C4-2B (cell line): ENCODE measurements at regions not wholly inside any gene's neighbourhood (a gene's known extent, or its start where the extent isn't known, plus 50 kb on each side); places are given as distances from the start of the nearest gene placed in this dataset.

Experiments used
- H3K27ac ChIP-seq: fragments of 450-650 bp; 2 replicates; pipeline ENCODE4 v1.5.1; 2017
- CTCF ChIP-seq: fragments of 450-650 bp; conservative IDR thresholded peaks from 2 replicates; pipeline ENCODE4 v1.5.1; 2017; ENCODE audit warnings: mild to moderate bottlenecking
- ZFX ChIP-seq: fragments of 450-650 bp; IDR thresholded peaks from 2 replicates; pipeline ENCODE4 v1.6.1; 2017

GRCh38 chr4:65943076-65943475 is 272.8 kb upstream of the EPHA5 start:
- no peak overlapping the region for H3K27ac ChIP-seq
- no peak for TF ChIP-seq ZFX
- TF ChIP-seq CTCF: no peak

GRCh38 chr4:65924843-65925242 is 254.6 kb upstream of the EPHA5 start:
- no peak for TF ChIP-seq ZFX
- no peak for TF ChIP-seq CTCF
- H3K27ac ChIP-seq: no peak overlapping the region

- no peak for TF ChIP-seq ZFX
- TF ChIP-seq CTCF: no peak
- H3K27ac ChIP-seq: no peak overlapping the region
Measured at GRCh38 chr4:65923616-65924015, 253.3 kb upstream of the EPHA5 start.

- no peak overlapping the region for H3K27ac ChIP-seq
- no peak for TF ChIP-seq CTCF
- TF ChIP-seq ZFX: no peak
Measured at GRCh38 chr4:65921180-65921579, 250.9 kb upstream of the EPHA5 start.

GRCh38 chr4:65918872-65919271 is 248.6 kb upstream of the EPHA5 start:
- no peak overlapping the region for H3K27ac ChIP-seq
- TF ChIP-seq ZFX (no peak), CTCF (no peak)

- TF ChIP-seq ZFX: no peak
- TF ChIP-seq CTCF: no peak
- no peak overlapping the region for H3K27ac ChIP-seq
Measured at GRCh38 chr4:65918212-65918611, 247.9 kb upstream of the EPHA5 start.

- no peak for TF ChIP-seq ZFX
- TF ChIP-seq CTCF: no peak
- no peak overlapping the region for H3K27ac ChIP-seq
Measured at GRCh38 chr4:65917486-65917885, 247.2 kb upstream of the EPHA5 start.

- H3K27ac ChIP-seq: no peak overlapping the region
- TF ChIP-seq CTCF: no peak
- TF ChIP-seq ZFX: no peak
Measured at GRCh38 chr4:65911720-65912119, 241.4 kb upstream of the EPHA5 start.
